Left lung (tissue), 4 donors: ENCODE measurements at regions not wholly inside any gene's neighbourhood (a gene's known extent, or its start where the extent isn't known, plus 50 kb on each side); places are given as distances from the start of the nearest gene placed in this dataset.
"Not testable (repeated sequence)": the region's sequence is repeated elsewhere in the genome, so short reads cannot be mapped to it uniquely, and the experiment has no call there.

Experiments
- ATAC-seq: fragments of 200-7000 bp; cut with Tn5 transposase; one replicate; pipeline ENCODE4 v1.9.1; 2020; ENCODE audit warnings: moderate library complexity
- DNase-seq, 4 donors: peaks; one replicate each; pipeline ENCODE4 v3.0.0-alpha.2; 2013 to 2020
- H3K27ac ChIP-seq, 2 donors: fragments of 200-600 bp; sonication (generic) in 1 of 2; one replicate each; pipeline versions ENCODE4 v1.5.0 to v1.8.0; 2020 to 2021
- H3K27me3 ChIP-seq, 2 donors: fragments of 200-600 bp; sonication (generic) in 1 of 2; one replicate each; pipeline versions ENCODE4 v1.5.0 to v1.8.0; 2020 to 2021
- H3K36me3 ChIP-seq, 2 donors: fragments of 200-600 bp; sonication (generic) in 1 of 2; one replicate each; pipeline versions ENCODE4 v1.5.0 to v1.8.0; 2020 to 2021
- H3K4me1 ChIP-seq, 2 donors: fragments of 200-600 bp; one replicate each; pipeline ENCODE4 v1.8.0; 2021
- H3K4me3 ChIP-seq, 2 donors: fragments of 200-600 bp; sonication (generic) in 1 of 2; one replicate each; pipeline versions ENCODE4 v1.5.0 to v1.8.0; 2020 to 2021; ENCODE audit warnings: mild to moderate bottlenecking in 1 of 2
- H3K9me3 ChIP-seq, 2 donors: fragments of 200-600 bp; sonication (generic) in 1 of 2; one replicate each; pipeline versions ENCODE4 v1.5.0 to v1.8.0; 2020 to 2021
- intact Hi-C, 2 donors: fragments of 100-400 bp; cut with DNase I; formaldehyde crosslinking; loops; one replicate each; pipeline versions ENCODE4 v1.11.2 to v1.14.2; 2022
- TF ChIP-seq, protein P1 (sequence below), 2 donors: fragments of 200-600 bp; sonication (generic) in 1 of 2; IDR thresholded peaks; one replicate each; pipeline versions ENCODE4 v1.5.0 to v1.8.0; 2021; ENCODE audit warnings: antibody characterized with exemption in 2 of 2
- donor health status: DM: no; HTN: yes; CAD: no.
- donor health status: DM: no; HTN: no; CAD: no.

DNA sequence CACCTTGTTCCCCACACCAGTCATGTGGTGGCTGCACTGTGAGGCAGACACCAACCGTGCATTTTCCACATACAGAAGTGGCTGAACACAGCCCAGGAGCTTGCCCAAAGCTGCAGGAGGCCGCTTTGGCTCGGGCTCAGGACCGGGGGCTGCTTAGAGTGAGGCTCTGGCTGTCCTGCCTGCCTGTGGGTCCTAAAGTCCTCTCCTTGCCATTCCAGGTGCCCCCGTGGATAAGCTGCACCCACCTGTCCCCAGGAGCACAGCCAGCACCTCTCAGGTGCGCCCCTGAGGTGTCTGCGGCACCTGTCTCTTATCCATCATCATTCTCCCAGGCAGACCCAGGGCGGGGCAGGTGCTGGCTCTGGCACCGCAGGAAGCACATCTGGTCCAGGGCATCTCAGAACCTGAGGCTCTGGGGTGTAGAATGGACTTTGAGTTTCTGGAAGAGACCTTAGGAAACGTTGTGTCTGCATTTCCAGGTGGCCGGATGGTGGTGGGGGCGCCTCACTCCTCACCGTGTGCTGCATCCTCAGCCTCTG, 180.5 kb upstream of the ZNF469 start:
- Histone ChIP-seq H3K9me3 (no peaks in the 10 kb centered on the region), H3K4me1 (no peaks in the 10 kb centered on the region), H3K27ac (no peak overlapping the region), H3K4me3 (no peak overlapping the region), H3K27me3 (peaks cover 0 to 10% of the 10 kb centered on the region in 2 donors), H3K36me3 (no peaks in the 10 kb centered on the region)
- DNase-seq = no peak
- TF ChIP-seq, protein P1, sequence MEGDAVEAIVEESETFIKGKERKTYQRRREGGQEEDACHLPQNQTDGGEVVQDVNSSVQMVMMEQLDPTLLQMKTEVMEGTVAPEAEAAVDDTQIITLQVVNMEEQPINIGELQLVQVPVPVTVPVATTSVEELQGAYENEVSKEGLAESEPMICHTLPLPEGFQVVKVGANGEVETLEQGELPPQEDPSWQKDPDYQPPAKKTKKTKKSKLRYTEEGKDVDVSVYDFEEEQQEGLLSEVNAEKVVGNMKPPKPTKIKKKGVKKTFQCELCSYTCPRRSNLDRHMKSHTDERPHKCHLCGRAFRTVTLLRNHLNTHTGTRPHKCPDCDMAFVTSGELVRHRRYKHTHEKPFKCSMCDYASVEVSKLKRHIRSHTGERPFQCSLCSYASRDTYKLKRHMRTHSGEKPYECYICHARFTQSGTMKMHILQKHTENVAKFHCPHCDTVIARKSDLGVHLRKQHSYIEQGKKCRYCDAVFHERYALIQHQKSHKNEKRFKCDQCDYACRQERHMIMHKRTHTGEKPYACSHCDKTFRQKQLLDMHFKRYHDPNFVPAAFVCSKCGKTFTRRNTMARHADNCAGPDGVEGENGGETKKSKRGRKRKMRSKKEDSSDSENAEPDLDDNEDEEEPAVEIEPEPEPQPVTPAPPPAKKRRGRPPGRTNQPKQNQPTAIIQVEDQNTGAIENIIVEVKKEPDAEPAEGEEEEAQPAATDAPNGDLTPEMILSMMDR (IDR thresholded peaks at IDR 0.05) = no peak
- no peak for ATAC-seq
- intact Hi-C loops = no loop called here

DNA sequence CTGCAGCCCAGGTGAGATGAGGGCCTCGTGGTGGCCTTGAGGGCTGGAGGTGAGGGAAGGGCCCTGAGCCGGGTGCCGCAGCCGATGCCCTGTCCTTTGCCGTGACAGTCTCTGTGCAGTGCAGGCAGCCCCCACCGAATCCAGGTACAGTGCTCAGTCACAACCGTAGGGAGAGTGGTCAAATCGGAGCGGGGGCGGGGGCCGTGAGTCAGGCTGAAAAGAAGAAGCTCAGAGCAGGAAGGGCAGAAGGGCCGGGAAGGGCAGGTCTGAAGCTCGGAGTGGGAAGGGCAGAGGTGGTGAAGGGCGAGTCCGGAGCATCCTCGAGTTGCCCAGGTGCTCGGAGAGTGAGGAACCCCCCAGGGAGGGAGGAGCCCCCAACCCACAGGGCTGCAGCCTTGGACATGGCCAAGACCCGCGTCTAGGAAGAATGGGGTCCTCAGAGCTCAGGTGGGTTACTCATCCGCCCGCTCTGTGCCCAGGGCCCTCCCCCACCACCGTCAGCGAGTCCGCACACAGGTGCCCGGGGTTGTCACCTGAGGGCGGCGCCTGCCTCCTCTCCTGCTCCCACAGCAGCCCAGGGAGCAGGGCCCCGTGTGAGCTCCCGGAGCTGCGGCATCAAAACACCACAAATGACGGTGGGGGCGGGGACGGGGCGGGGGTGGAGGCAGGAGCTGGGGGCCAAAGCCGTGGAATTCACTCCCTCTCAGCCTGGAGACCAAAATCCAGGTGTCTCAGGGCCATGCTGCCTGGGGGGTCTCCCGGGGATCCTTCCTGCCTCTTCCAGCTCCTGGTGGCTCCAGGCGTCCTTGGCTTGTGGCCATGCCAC, 179.7 kb upstream of the ZNF469 start:
- ATAC-seq, H3K36me3 ChIP-seq, H3K4me3 ChIP-seq, H3K9me3 ChIP-seq, intact Hi-C loops, H3K27me3 ChIP-seq, H3K4me1 ChIP-seq, H3K27ac ChIP-seq: not testable (repeated sequence)
- DNase-seq = peak in 1 of 4 donors; percentile 68

DNA sequence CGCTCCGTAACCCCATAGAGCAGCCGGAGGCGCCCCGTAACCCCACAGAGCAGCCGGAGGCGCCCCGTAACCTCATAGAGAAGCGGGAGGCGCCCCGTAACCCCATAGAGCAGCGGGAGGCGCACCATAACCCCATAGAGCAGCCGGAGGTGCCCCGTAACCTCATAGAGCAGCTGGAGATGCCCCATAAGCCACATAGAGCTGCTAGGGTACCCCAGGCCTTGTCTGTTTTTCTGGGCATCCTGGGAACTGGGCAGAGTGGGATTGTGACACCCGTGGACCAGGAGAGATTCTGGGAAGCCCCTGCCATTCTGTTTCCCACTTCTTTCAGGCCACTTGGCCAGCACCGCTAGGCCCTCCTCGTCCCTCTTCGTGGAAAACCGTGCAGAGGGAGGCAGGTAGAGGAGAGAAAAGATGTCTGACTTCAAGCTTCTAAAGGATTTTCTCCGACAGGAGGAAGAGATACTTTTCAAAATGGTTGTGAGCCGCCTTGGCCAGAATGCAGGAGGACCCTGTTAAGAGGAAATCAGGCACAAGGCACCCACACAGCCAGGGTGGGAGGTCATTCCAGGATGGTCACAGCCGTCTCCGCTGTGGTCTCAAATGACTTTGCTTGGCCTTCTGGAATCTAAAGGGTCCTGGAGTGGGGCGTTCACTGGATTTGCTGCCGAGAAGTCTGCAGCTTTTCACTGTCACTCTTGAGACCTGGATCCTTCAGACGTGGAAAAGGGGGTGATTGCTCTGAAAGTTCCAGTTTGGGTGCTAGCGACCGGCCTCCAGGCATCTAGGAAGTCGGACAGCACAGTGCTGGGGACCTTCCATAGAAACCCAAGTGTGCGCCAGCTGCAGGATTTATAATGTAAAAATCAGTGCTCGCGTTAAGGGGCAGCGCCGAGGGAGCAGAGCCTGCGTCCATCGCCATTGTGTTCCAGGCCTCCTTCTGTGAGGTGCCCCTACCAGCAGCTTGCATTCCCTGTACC, 178.3 kb upstream of the ZNF469 start:
- intact Hi-C loops, DNase-seq, H3K4me1 ChIP-seq, H3K4me3 ChIP-seq, H3K27ac ChIP-seq, H3K36me3 ChIP-seq, ATAC-seq, H3K27me3 ChIP-seq, H3K9me3 ChIP-seq: not testable (repeated sequence)

DNA sequence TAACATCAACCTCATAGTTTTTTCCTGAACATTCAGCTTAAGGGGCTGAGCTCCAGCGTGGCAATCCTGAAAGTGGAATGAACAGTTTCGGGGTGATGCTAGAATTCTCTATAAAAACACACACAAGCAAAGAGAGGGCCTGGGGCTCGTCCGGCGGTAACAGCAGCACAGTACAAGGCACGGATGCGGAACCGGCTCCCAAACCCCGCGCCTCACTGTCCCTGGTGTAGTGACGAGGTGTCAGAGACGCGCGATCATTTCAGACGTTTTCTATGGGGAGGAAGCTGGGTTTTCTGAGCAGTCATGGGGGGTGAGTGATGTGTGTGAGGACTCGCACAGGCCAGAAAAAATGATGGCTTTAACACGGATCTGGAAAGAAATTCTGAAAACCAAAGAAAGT, 177.3 kb upstream of the ZNF469 start:
- intact Hi-C loops, H3K27ac ChIP-seq, H3K27me3 ChIP-seq, ATAC-seq, H3K4me3 ChIP-seq, H3K4me1 ChIP-seq, H3K36me3 ChIP-seq, H3K9me3 ChIP-seq: not testable (repeated sequence)
- peak in 1 of 4 donors; percentile 19 for DNase-seq

DNA sequence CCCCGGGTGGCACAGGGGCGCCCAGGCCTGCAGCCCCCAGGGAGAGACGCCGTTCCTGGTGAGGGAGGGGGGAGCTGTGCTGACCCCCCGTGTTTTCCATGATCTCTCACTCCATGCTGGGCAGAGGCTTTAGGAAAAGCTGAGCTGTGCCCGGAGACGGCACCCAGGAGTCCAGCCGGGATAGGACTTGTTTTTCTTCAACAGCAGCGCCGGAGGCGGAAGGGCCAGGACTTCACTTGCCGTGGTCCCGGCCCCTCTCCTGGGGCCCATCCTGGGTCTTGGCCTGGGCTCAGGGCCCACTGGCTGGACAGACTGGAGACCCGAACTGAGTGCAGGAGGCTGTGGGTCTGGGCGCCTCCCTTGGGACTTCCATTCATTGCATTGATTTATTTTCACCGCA, 176.8 kb upstream of the ZNF469 start:
- DNase-seq = peak in 1 of 4 donors; percentile 52
- H3K27ac ChIP-seq = not testable (repeated sequence)

DNA sequence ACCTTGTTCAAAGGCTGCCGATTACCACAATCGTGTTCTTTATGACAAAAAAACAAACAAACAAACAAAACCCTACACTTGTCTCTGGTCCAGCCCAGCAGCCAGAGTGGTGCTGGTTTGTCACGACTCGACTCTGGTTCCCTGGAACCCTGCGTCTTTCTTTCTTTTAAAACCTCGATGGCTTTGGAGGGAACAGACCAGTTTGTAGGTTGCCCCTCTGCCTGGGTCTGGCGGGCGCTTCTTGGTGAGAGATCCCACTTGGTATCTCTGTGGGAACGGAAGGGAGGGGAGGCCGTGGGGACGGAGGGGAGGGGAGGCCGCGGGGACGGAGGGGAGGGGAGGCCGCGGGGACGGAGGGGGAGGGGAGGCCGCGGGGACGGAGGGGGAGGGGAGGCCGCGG, 176.2 kb upstream of the ZNF469 start:
- DNase-seq = peak in 1 of 4 donors; percentile 67
- H3K9me3 ChIP-seq, H3K36me3 ChIP-seq, H3K27ac ChIP-seq, ATAC-seq, H3K4me1 ChIP-seq, intact Hi-C loops, H3K27me3 ChIP-seq, H3K4me3 ChIP-seq: not testable (repeated sequence)

More for the DNA sequence above, 176.8 kb upstream of the ZNF469 start:
- H3K27me3 ChIP-seq, H3K36me3 ChIP-seq, intact Hi-C loops, H3K9me3 ChIP-seq, H3K4me1 ChIP-seq, H3K4me3 ChIP-seq, ATAC-seq: not testable (repeated sequence)

DNA sequence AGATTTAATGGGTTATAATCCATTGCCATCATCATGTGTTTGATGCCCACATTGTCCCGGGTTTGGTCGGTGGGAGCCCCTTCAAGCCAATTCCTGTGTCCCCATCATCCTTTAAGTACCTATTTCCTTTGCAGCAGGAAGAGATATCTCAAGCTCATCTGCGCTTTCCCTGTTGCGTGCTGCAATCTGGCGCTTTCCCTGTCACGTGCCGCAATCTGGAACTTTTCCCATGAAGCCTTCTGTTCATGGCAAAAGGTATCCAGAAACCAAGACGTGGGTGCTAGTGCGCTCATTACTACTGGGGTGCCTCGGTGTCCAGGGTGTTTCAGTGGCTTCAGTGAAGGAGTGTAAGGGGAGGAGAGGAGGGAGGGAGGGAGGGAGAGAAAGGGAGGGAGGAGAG, 174.6 kb upstream of the ZNF469 start:
- Histone ChIP-seq H3K4me1 (no peaks in the 10 kb centered on the region), H3K36me3 (no peaks in the 10 kb centered on the region), H3K27me3 (no peaks in the 10 kb centered on the region), H3K9me3 (no peaks in the 10 kb centered on the region), H3K27ac (no peak overlapping the region), H3K4me3 (no peak overlapping the region)
- TF ChIP-seq, protein P1 (IDR thresholded peaks at IDR 0.05) = no peak
- DNase-seq = no peak
- no peak for ATAC-seq
- intact Hi-C loops = no loop called here

DNA sequence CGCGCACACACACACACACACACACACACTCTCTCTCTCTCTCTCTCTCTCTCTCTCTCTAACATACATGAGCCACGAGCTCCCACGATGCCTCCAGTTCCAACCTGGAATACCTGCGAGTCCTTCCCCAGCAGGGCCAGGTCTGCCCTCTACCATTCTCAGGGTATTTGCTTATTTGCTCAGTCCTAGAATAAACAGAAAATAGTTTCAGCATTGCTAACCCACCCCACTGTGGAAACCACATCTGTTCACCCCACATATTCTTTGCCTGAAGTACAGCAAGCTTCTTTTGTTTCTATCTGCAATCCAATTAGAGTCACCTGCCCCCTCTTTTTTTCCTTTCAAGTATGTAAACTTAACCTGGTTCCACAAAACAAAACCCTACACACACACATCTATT, 174.0 kb upstream of the ZNF469 start:
- H3K36me3 ChIP-seq, H3K4me1 ChIP-seq, intact Hi-C loops, H3K27me3 ChIP-seq, H3K9me3 ChIP-seq, H3K27ac ChIP-seq, DNase-seq, ATAC-seq, H3K4me3 ChIP-seq: not testable (repeated sequence)

DNA sequence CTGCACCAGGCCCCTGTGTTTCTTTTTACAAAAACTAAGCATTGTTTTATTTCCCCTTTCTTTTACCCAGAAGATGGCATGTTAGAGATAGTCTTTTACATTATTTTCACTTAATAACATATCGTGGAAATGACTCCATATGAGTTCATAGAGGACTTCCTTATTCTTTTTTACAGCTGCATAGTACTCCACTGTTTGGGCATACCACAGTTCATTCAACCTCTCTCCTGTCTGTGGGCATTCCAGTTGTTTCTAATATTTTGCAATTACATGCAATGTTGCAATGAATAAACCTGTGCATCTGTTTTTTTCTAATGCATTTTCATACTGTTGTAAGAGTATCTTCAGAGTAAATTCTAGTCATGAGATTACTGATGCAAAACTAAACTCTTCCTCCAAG, 173.2 kb upstream of the ZNF469 start:
- H3K4me1 ChIP-seq, H3K27ac ChIP-seq, H3K4me3 ChIP-seq, H3K36me3 ChIP-seq, H3K9me3 ChIP-seq, H3K27me3 ChIP-seq, intact Hi-C loops, ATAC-seq, DNase-seq: not testable (repeated sequence)

DNA sequence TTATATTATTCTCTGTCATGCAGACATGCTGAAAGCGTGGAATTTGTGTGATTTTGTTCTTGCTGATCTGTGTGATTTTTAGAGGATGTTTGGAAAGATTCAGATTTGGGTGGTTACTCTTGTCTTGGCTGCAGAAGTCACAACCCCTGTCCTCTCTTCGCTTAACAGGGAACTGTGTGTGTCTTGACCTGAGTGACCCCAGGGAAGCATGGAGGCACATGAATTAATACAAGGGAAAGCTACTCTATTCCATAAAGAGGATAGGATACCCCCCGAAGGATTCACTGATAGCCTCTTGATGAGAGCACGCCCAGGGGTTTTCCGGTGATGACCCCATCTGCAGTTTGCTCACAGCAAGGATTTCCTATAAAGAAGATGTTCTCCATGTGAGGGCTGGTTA, 168.8 kb upstream of the ZNF469 start:
- H3K4me3 ChIP-seq, H3K36me3 ChIP-seq, ATAC-seq, DNase-seq, H3K27me3 ChIP-seq, intact Hi-C loops, H3K4me1 ChIP-seq, H3K27ac ChIP-seq, H3K9me3 ChIP-seq: not testable (repeated sequence)
